ENCODE measurements at regions not wholly inside any gene's neighbourhood (a gene's known extent, or its start where the extent isn't known, plus 50 kb on each side); places are given as distances from the start of the nearest gene placed in this dataset.

- H3K9me3 ChIP-seq (ENCODE audit: low read depth, low read length, poor library complexity, severe bottlenecking) = no peaks in the 10 kb centered on the region
- CTCF ChIA-PET = no interaction called here
- TF ChIP-seq CTCF (conservative IDR thresholded peaks at IDR 0.05; ENCODE audit: low read depth, low read length) (no peak), EZH2 (IDR thresholded peaks at IDR 0.05; ENCODE audit: borderline replicate concordance, low read depth, low read length, poor library complexity, severe bottlenecking) (no peak)
- POLR2A ChIA-PET (ENCODE audit: low non-redundant PET) = no interaction called here
- no TSS peak for BruUV-seq (replicated peaks)
- H3K36me3 ChIP-seq (ENCODE audit: insufficient read depth, low read length, poor library complexity, severe bottlenecking) = no peaks in the 10 kb centered on the region
- H3K4me1 ChIP-seq (ENCODE audit: insufficient read depth, low read length, poor library complexity, severe bottlenecking) = no peaks in the 10 kb centered on the region
- intact Hi-C loops (cut with micrococcal nuclease; ENCODE audit: unreplicated experiment) = no loop called here
- peaks cover 8% of the 10 kb centered on the region for H3K27me3 ChIP-seq (replicated peaks; ENCODE audit: insufficient read depth, low read depth, low read length, poor library complexity)
- no peak for DNase-seq (ENCODE audit: low spot score)
- no peak overlapping the region for H3K27ac ChIP-seq (ENCODE audit: low read depth, low read length, poor library complexity, severe bottlenecking)
- H3K4me3 ChIP-seq (ENCODE audit: low read depth, low read length, poor library complexity, severe bottlenecking) = no peak overlapping the region
These were observed 95.2 kb upstream of the C11orf87 start for GRCh38 chr11:109326781-109327180.

GRCh38 chr11:109329716-109330115 lies 92.3 kb upstream of the C11orf87 start:
- no TSS peak for BruUV-seq (replicated peaks)
- ChIA-PET POLR2A (ENCODE audit: low non-redundant PET) (no interaction called here), CTCF (no interaction called here)
- Histone ChIP-seq H3K27ac (ENCODE audit: low read depth, low read length, poor library complexity, severe bottlenecking) (no peak overlapping the region), H3K4me3 (ENCODE audit: low read depth, low read length, poor library complexity, severe bottlenecking) (no peak overlapping the region), H3K4me1 (ENCODE audit: insufficient read depth, low read length, poor library complexity, severe bottlenecking) (no peaks in the 10 kb centered on the region), H3K27me3 (replicated peaks; ENCODE audit: insufficient read depth, low read depth, low read length, poor library complexity) (no peaks in the 10 kb centered on the region), H3K36me3 (ENCODE audit: insufficient read depth, low read length, poor library complexity, severe bottlenecking) (no peaks in the 10 kb centered on the region), H3K9me3 (ENCODE audit: low read depth, low read length, poor library complexity, severe bottlenecking) (no peaks in the 10 kb centered on the region)
- TF ChIP-seq EZH2 (IDR thresholded peaks at IDR 0.05; ENCODE audit: borderline replicate concordance, low read depth, low read length, poor library complexity, severe bottlenecking) (no peak), CTCF (conservative IDR thresholded peaks at IDR 0.05; ENCODE audit: low read depth, low read length) (no peak)
- no peak for DNase-seq (ENCODE audit: low spot score)
- intact Hi-C loops (cut with micrococcal nuclease; ENCODE audit: unreplicated experiment) = no loop called here

- DNase-seq (ENCODE audit: low spot score) = no peak
- BruUV-seq (replicated peaks) = no TSS peak
- H3K9me3 ChIP-seq (ENCODE audit: low read depth, low read length, poor library complexity, severe bottlenecking) = no peaks in the 10 kb centered on the region
- no peak for TF ChIP-seq CTCF (conservative IDR thresholded peaks at IDR 0.05; ENCODE audit: low read depth, low read length)
- TF ChIP-seq EZH2 (IDR thresholded peaks at IDR 0.05; ENCODE audit: borderline replicate concordance, low read depth, low read length, poor library complexity, severe bottlenecking) = no peak
- H3K27me3 ChIP-seq (replicated peaks; ENCODE audit: insufficient read depth, low read depth, low read length, poor library complexity) = no peaks in the 10 kb centered on the region
- no peak overlapping the region for H3K27ac ChIP-seq (ENCODE audit: low read depth, low read length, poor library complexity, severe bottlenecking)
- H3K36me3 ChIP-seq (ENCODE audit: insufficient read depth, low read length, poor library complexity, severe bottlenecking) = no peaks in the 10 kb centered on the region
- ChIA-PET POLR2A (ENCODE audit: low non-redundant PET) (no interaction called here), CTCF (no interaction called here)
- H3K4me3 ChIP-seq (ENCODE audit: low read depth, low read length, poor library complexity, severe bottlenecking) = no peak overlapping the region
- no peaks in the 10 kb centered on the region for H3K4me1 ChIP-seq (ENCODE audit: insufficient read depth, low read length, poor library complexity, severe bottlenecking)
- intact Hi-C loops (cut with micrococcal nuclease; ENCODE audit: unreplicated experiment) = no loop called here
These were observed 83.9 kb upstream of the C11orf87 start for GRCh38 chr11:109338131-109338530.

Data from A673 (cell line).